IMR-90 (cell line): ENCODE measurements at regions not wholly inside any gene's neighbourhood (a gene's known extent, or its start where the extent isn't known, plus 50 kb on each side); places are given as distances from the start of the nearest gene placed in this dataset.

ENCODE experiments used
- ATAC-seq: fragments of 200-7000 bp; cut with Tn5 transposase; 2 replicates; pipeline ENCODE4 v1.9.1; 2020; ENCODE audit warnings: low read depth, mild to moderate bottlenecking, moderate library complexity
- BruUV-seq: library from RNA; stranded (reverse); fragments of 400-500 nt; replicated peaks from 2 replicates; lab custom pipeline; 2021; lab: Mats Ljungman, UMichigan
- CTCF ChIA-PET: fragments of 300-600 bp; formaldehyde crosslinking; extraction: SDS; loops from one replicate; lab custom pipeline; 2021; ENCODE audit warnings: antibody characterized with exemption; lab: Yijun Ruan, JAX
- POLR2A ChIA-PET: fragments of 300-600 bp; sonication (Branson Sonifier 250); formaldehyde crosslinking; loops from one replicate; lab custom pipeline; 2022; ENCODE audit warnings: antibody characterized with exemption; ENCODE audit not compliant: unreplicated experiment; lab: Charles Lee
- DNase-seq: peaks from one replicate; pipeline ENCODE4 v3.0.0; 2013
- H2AFZ ChIP-seq: replicated peaks from 2 replicates; pipeline ENCODE3; 2013; ENCODE audit warnings: low read length, mild to moderate bottlenecking; ENCODE audit not compliant: poor library complexity
- H2AK5ac ChIP-seq: 2 replicates; pipeline ENCODE4 v1.6.1; 2013; ENCODE audit warnings: low read depth, low read length, inconsistent platforms
- H2AK9ac ChIP-seq: replicated peaks from 2 replicates; pipeline ENCODE3; 2013; ENCODE audit warnings: mild to moderate bottlenecking, low read depth, low read length, moderate library complexity; ENCODE audit not compliant: poor library complexity
- H2BK120ac ChIP-seq: 2 replicates; pipeline ENCODE4 v1.6.1; 2013; ENCODE audit warnings: low read depth, low read length, inconsistent platforms
- H2BK15ac ChIP-seq: 3 replicates; pipeline ENCODE4 v1.6.1; 2013; ENCODE audit warnings: low read depth, low read length, inconsistent platforms
- H2BK20ac ChIP-seq: 2 replicates; pipeline ENCODE4 v1.6.1; 2013; ENCODE audit warnings: low read depth, mild to moderate bottlenecking, inconsistent platforms, low read length, moderate library complexity
- H2BK5ac ChIP-seq: 2 replicates; pipeline ENCODE4 v1.6.1; 2013; ENCODE audit warnings: mild to moderate bottlenecking, low read depth, low read length, inconsistent platforms; ENCODE audit not compliant: poor library complexity, severe bottlenecking
- H3K14ac ChIP-seq: replicated peaks from 2 replicates; pipeline ENCODE4 v1.6.1; 2013; ENCODE audit warnings: low read depth, low read length, inconsistent platforms
- H3K18ac ChIP-seq: 2 replicates; pipeline ENCODE4 v1.6.1; 2013; ENCODE audit warnings: low read depth, low read length, control low read depth
- H3K23ac ChIP-seq: 2 replicates; pipeline ENCODE4 v1.6.1; 2013; ENCODE audit warnings: low read depth, low read length, inconsistent platforms
- H3K27ac ChIP-seq: 2 replicates; pipeline ENCODE4 v1.5.1; 2013; ENCODE audit warnings: mild to moderate bottlenecking, control low read depth, low read length; ENCODE audit not compliant: insufficient read depth
- H3K27me3 ChIP-seq: 2 replicates; pipeline ENCODE4 v1.6.1; 2013; ENCODE audit warnings: low read length; ENCODE audit not compliant: control insufficient read depth, insufficient read depth
- H3K36me3 ChIP-seq: 2 replicates; pipeline ENCODE4 v1.6.1; 2013; ENCODE audit warnings: low read length, mixed read lengths; ENCODE audit not compliant: control insufficient read depth, insufficient read depth
- H3K4ac ChIP-seq: 2 replicates; pipeline ENCODE4 v1.6.1; 2013; ENCODE audit warnings: low read depth, low read length, inconsistent platforms
- H3K4me1 ChIP-seq: 2 replicates; pipeline ENCODE4 v1.6.1; 2013; ENCODE audit warnings: low read length, mixed read lengths; ENCODE audit not compliant: control insufficient read depth, insufficient read depth
- H3K4me2 ChIP-seq: 2 replicates; pipeline ENCODE4 v1.6.1; 2013; ENCODE audit warnings: low read depth, mild to moderate bottlenecking, control low read depth, low read length, moderate library complexity
- H3K4me3 ChIP-seq: 2 replicates; pipeline ENCODE4 v1.5.1; 2013; ENCODE audit warnings: low read depth, mild to moderate bottlenecking, control low read depth, low read length, moderate library complexity; ENCODE audit not compliant: insufficient read depth
- H3K56ac ChIP-seq: 2 replicates; pipeline ENCODE4 v1.6.1; 2013; ENCODE audit warnings: low read length, inconsistent platforms; ENCODE audit not compliant: insufficient read depth; ENCODE audit errors: extremely low read depth
- H3K79me1 ChIP-seq, 2 experiments: 2 replicates each; pipeline ENCODE4 v1.6.1; 2013; ENCODE audit warnings: low read length in 2 of 2, inconsistent platforms in 1 of 2, low read depth in 1 of 2
- H3K9ac ChIP-seq: 2 replicates; pipeline ENCODE4 v1.6.1; 2013; ENCODE audit warnings: low read depth, low read length, control low read depth
- H3K9me1 ChIP-seq: 2 replicates; pipeline ENCODE4 v1.6.1; 2013; ENCODE audit warnings: low read length, inconsistent platforms; ENCODE audit not compliant: insufficient read depth
- H3K9me3 ChIP-seq: 2 replicates; pipeline ENCODE4 v1.6.1; 2013; ENCODE audit warnings: low read length; ENCODE audit not compliant: control insufficient read depth, insufficient read depth
- H4K20me1 ChIP-seq: 2 replicates; pipeline ENCODE4 v1.6.1; 2013; ENCODE audit warnings: low read length, inconsistent platforms; ENCODE audit not compliant: insufficient read depth
- H4K5ac ChIP-seq: 2 replicates; pipeline ENCODE4 v1.6.1; 2013; ENCODE audit warnings: mild to moderate bottlenecking, low read depth, low read length, control low read depth
- H4K8ac ChIP-seq, 2 experiments: 2 replicates each; pipeline ENCODE4 v1.6.1; 2013; ENCODE audit warnings: low read depth in 2 of 2, low read length in 2 of 2, control low read depth in 1 of 2, inconsistent platforms in 1 of 2
- H4K91ac ChIP-seq: 2 replicates; pipeline ENCODE4 v1.6.1; 2013; ENCODE audit warnings: low read depth, low read length, inconsistent platforms; ENCODE audit not compliant: insufficient read depth
- POLR2A ChIP-seq: IDR thresholded peaks from 2 replicates; pipeline ENCODE4 v1.6.1; 2012; ENCODE audit warnings: mild to moderate bottlenecking, low read depth, low read length
- RAD21 ChIP-seq: IDR thresholded peaks from 2 replicates; pipeline ENCODE4 v1.6.1; 2012; ENCODE audit warnings: low read length, improper control_type of control experiment
- RFX5 ChIP-seq: IDR thresholded peaks from 2 replicates; pipeline ENCODE4 v1.8.0; 2012; ENCODE audit warnings: low read depth, mild to moderate bottlenecking, low read length, moderate library complexity
- WGBS, 2 experiments: methylation state at CpG; one replicate each; pipeline versions ENCODE4 v1.1.5 to v1.1.7; 2013; ENCODE audit warnings: missing lambda C conversion rate in 2 of 2; ENCODE audit not compliant: insufficient read length in 1 of 2; ENCODE audit errors: extremely low coverage in 2 of 2; 5-methylcytosine and 5-hydroxymethylcytosine counted together
- dilution Hi-C: fragments of 300-500 bp; cut with HindIII; formaldehyde crosslinking; loops from one replicate; pipeline ENCODE4 v1.14.3; 2018; ENCODE audit warnings: low sequenced_read_pairs; ENCODE audit not compliant: unreplicated experiment
- in situ Hi-C: fragments of 300-500 bp; cut with MboI; formaldehyde crosslinking; loops from 3 replicates; pipeline ENCODE4 v1.14.3; 2019; ENCODE audit warnings: low sequenced_read_pairs, inconsistent platforms, mixed read lengths
- intact Hi-C: fragments of 100-400 bp; cut with micrococcal nuclease; formaldehyde crosslinking; loops from 2 replicates; pipeline ENCODE4 v1.10.0; 2022

DNA sequence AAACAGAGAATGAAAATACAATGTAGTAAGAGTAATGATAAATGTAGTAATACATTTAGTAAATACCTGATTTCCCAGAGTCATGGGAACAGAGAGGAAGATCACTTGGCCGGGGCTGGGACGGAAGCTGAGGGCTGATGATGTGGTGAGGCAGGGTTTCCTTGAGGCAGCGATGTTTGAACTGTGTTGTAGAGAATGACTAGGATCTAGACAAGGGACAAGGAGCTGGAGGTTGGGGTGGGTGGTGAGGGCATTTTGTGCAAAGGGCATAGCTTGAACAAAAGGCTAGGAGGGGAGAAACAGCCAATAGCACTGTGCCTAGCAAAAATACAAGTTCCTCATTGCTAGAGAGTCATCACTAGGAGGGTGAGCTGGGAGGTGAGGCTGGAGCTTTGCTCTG lies 64.3 kb upstream of the RAPGEF2 start:
- Histone ChIP-seq H3K27me3 (peaks cover 24% of the 10 kb centered on the region), H2AK9ac (no peak overlapping the region), H3K18ac (no peak overlapping the region), H3K4me3 (no peak overlapping the region), H3K4ac (no peak overlapping the region), H2BK120ac (no peak overlapping the region), H3K9me3 (no peaks in the 10 kb centered on the region), H2AK5ac (no peak overlapping the region), H4K20me1 (no peaks in the 10 kb centered on the region), H3K4me2 (no peak overlapping the region), H3K14ac (no peak overlapping the region), H2AFZ (no peak overlapping the region), H4K91ac (no peak overlapping the region), H3K56ac (no peak overlapping the region), H2BK20ac (no peak overlapping the region), H3K36me3 (no peaks in the 10 kb centered on the region), H3K27ac (no peak overlapping the region), H4K8ac (no peak overlapping the region), H2BK5ac (no peak overlapping the region), H3K23ac (no peak overlapping the region), H3K9me1 (no peaks in the 10 kb centered on the region), H2BK15ac (no peak overlapping the region), H3K9ac (no peak overlapping the region), H4K5ac (no peak overlapping the region), H3K79me1 (no peaks in the 10 kb centered on the region), H3K4me1 (no peaks in the 10 kb centered on the region)
- 100% methylated on average over 1 of the region's 3 CpGs; no CpG with 5 or more reads in 1 of the 2 experiments for WGBS, 2 experiments
- ATAC-seq: no peak
- no TSS peak for BruUV-seq
- ChIA-PET POLR2A (no interaction called here), CTCF (interaction anchor here (0.9 kb wide), 1 partner anchor 9 kb away, joined by 3 read pairs; no protein-coding TSS in a partner anchor)
- intact Hi-C loops (no loop called here), dilution Hi-C loops (no loop called here), in situ Hi-C loops (no loop called here)
- no peak for DNase-seq
- no peak for TF ChIP-seq RFX5
- TF ChIP-seq RAD21: no peak
- no peak for TF ChIP-seq POLR2A
